Brain microvascular endothelial cell (primary cell): ENCODE measurements at regions not wholly inside any gene's neighbourhood (a gene's known extent, or its start where the extent isn't known, plus 50 kb on each side); places are given as distances from the start of the nearest gene placed in this dataset.

Experiments
- DNase-seq: peaks from one replicate; pipeline ENCODE4 v3.0.0-alpha.2; 2020
- H3K27ac ChIP-seq: fragments of 250-450 bp; sonication (Bioruptor Pico); 2 replicates; pipeline ENCODE4 v1.5.1; 2020; ENCODE audit warnings: mild to moderate bottlenecking, moderate library complexity
- H3K27me3 ChIP-seq: fragments of 250-450 bp; sonication (Bioruptor Pico); replicated peaks from 2 replicates; pipeline ENCODE4 v1.5.1; 2020; ENCODE audit warnings: mild to moderate bottlenecking
- H3K36me3 ChIP-seq: fragments of 250-450 bp; sonication (Bioruptor Pico); replicated peaks from 2 replicates; pipeline ENCODE4 v1.5.1; 2020; ENCODE audit warnings: mild to moderate bottlenecking
- H3K4me3 ChIP-seq: 2 replicates; pipeline ENCODE4 v1.5.1; 2011; ENCODE audit warnings: low read depth, mild to moderate bottlenecking, control low read depth, low read length, moderate library complexity
- in situ Hi-C: cut with HindIII; loops from 2 replicates; pipeline ENCODE4 v1.10.0; 2017; ENCODE audit warnings: low sequenced_read_pairs, low pct_ligation_motif_present
- TF ChIP-seq, protein P1 (sequence below): IDR thresholded peaks from 2 replicates; pipeline ENCODE4 v1.5.1; 2011; ENCODE audit warnings: low read depth, mild to moderate bottlenecking, moderate library complexity, low read length, control low read depth, inconsistent platforms; ENCODE audit errors: missing control alignments

DNA sequence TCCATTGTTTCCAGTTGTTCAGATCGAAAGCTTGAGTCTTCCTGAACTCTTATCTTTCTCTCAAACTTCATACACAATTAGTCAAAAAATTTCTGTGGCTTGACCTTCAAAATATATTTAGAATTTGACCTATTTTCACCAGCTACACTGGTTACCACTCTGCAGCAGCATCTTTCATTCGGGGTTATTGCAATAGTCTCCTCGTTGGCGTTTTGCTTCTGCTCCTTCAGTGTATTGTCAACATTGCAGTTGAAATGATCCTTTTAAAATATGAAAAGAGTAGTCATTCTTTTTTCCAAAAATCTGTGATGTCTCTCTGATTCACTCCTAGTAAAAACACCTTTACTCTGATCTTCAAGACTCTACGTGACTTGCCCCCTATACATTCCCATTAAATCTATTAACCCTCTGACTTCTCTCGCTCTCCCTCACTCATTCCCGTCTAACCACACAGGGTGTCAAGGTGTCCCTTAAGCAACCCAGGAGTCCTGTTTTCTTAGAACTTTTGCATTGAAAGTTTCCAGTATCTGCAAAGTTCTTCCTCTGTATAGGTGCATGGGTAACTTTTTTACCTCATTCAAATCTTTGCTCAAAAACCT is 480.2 kb upstream of the B3GALT2 start:
- no peak for DNase-seq
- in situ Hi-C loops, result no loop called here
- Histone ChIP-seq H3K36me3 (no peaks in the 10 kb centered on the region), H3K27ac (no peak overlapping the region), H3K4me3 (no peak overlapping the region), H3K27me3 (no peaks in the 10 kb centered on the region)
- TF ChIP-seq, protein P1, sequence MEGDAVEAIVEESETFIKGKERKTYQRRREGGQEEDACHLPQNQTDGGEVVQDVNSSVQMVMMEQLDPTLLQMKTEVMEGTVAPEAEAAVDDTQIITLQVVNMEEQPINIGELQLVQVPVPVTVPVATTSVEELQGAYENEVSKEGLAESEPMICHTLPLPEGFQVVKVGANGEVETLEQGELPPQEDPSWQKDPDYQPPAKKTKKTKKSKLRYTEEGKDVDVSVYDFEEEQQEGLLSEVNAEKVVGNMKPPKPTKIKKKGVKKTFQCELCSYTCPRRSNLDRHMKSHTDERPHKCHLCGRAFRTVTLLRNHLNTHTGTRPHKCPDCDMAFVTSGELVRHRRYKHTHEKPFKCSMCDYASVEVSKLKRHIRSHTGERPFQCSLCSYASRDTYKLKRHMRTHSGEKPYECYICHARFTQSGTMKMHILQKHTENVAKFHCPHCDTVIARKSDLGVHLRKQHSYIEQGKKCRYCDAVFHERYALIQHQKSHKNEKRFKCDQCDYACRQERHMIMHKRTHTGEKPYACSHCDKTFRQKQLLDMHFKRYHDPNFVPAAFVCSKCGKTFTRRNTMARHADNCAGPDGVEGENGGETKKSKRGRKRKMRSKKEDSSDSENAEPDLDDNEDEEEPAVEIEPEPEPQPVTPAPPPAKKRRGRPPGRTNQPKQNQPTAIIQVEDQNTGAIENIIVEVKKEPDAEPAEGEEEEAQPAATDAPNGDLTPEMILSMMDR, result no peak

DNA sequence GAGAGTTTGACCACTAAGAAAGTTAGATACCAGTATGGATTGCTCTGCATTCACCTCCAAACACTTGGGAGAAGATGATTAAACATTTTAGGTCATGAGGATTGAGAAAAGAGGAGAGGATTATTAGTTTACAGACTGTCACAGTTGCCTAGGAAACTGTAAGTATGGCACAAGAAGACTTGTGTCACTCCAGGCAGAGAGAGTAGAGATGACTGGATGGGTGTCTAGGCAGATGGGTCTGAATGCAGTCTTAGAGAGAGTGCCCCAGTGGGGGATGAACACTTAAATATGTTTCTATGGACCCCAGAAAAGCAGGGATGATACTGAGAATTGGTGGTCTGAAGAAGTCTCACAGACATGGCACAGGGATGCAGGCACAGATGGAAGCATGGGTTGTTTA is 477.6 kb upstream of the B3GALT2 start:
- no peaks in the 10 kb centered on the region for H3K36me3 ChIP-seq
- no peaks in the 10 kb centered on the region for H3K27me3 ChIP-seq
- TF ChIP-seq, protein P1, result no peak
- DNase-seq, result no peak
- H3K4me3 ChIP-seq, result no peak overlapping the region
- in situ Hi-C loops, result no loop called here
- no peak overlapping the region for H3K27ac ChIP-seq

DNA sequence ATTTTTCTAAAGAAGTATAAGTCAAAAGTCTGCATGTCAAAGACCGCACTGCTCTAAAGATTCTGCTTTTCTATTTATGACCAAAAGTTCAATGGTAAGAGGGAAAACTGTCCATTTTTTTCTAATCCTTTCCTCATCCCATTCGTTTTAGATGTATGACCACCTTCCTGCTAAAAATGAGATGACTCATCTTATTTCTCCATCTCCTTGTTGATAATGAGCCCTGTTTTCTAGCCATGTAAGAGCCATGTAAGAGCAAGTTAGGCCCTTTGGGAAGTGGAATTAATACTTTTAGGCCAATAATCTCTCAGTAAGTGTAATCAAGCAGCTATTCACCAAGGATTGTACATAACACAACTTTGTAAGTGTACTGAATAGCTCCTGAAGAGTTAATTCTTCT is 475.6 kb upstream of the B3GALT2 start:
- Histone ChIP-seq H3K4me3 (no peak overlapping the region), H3K27me3 (no peaks in the 10 kb centered on the region), H3K36me3 (no peaks in the 10 kb centered on the region), H3K27ac (no peak overlapping the region)
- TF ChIP-seq, protein P1, result no peak
- no peak for DNase-seq
- in situ Hi-C loops, result no loop called here

DNA sequence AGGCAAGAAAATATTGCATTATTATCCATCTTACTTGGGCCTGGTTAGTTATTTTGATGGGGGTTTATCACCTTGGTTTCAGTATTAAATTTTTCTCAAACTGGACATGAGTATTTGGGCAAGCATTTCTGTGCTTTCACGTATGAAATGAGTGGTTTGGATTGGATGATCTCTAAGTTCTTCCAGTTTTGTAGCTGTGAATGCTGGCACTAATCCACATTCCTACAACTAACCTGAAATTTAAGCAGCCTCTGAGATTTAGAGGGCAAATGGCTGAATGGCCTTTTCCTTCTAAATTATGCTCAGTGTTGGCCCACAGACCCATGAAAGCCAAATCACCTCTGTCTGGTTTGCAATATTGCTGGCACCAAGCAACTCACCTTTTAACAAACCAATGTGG is 475.0 kb upstream of the B3GALT2 start:
- no peak for DNase-seq
- TF ChIP-seq, protein P1, result no peak
- in situ Hi-C loops, result no loop called here
- no peak overlapping the region for H3K27ac ChIP-seq
- no peaks in the 10 kb centered on the region for H3K27me3 ChIP-seq
- no peaks in the 10 kb centered on the region for H3K36me3 ChIP-seq
- no peak overlapping the region for H3K4me3 ChIP-seq

DNA sequence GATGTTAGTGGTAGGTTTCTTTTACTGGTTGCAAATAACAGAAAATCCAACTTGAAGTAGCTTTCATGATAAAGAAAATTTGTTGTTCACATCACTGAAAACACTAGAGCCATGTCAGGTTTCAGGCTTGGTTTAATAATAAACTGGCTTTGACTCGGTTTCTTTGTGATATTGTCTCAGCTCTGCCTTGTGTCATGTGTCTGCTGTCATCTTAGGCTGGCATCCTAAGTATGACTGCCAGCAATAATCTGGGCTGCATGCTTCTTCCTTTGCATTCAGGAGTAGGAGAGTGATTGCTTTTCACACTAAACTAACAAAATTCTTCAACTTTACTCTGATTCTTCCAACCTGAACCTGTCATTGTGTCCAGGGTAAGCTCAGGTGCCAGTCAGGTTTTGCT is 474.0 kb upstream of the B3GALT2 start:
- Histone ChIP-seq H3K27ac (no peak overlapping the region), H3K4me3 (no peak overlapping the region), H3K27me3 (no peaks in the 10 kb centered on the region), H3K36me3 (no peaks in the 10 kb centered on the region)
- in situ Hi-C loops, result no loop called here
- DNase-seq, result no peak
- TF ChIP-seq, protein P1, result no peak

DNA sequence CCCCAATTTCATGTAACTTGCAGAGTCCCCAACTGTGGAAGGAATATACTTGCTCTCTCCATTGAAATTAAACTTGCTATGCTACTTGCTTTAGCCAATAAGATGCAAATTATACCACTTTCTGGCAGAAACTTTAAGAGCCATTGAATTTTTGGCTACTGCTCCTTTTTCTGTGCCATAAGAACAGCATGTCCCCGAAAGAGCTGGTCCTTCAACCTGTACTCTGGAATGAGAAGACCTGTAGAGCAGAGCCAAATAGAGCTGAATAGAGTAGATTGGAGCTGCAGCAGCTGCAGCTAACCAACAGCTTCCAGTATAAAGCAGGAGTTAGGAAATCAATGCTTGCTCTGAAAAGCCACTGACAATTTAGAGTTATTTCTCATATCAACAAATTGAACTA is 472.3 kb upstream of the B3GALT2 start:
- H3K36me3 ChIP-seq, result no peaks in the 10 kb centered on the region
- no peak for DNase-seq
- in situ Hi-C loops, result no loop called here
- H3K27ac ChIP-seq, result no peak overlapping the region
- no peaks in the 10 kb centered on the region for H3K27me3 ChIP-seq
- TF ChIP-seq, protein P1, result no peak
- H3K4me3 ChIP-seq, result no peak overlapping the region
